GM23338 (cell line): ENCODE measurements at regions not wholly inside any gene's neighbourhood (a gene's known extent, or its start where the extent isn't known, plus 50 kb on each side); places are given as distances from the start of the nearest gene placed in this dataset.

ENCODE experiments used
- ATAC-seq: fragments of 200-7000 bp; cut with Tn5 transposase; 3 replicates; pipeline ENCODE4 v1.9.1; 2020
- DNase-seq: peaks from one replicate; pipeline ENCODE4 v3.0.0-alpha.2; 2015; ENCODE audit warnings: low spot score
- H2AFZ ChIP-seq: fragments of 200-600 bp; sonication (generic); 2 replicates; pipeline ENCODE4 v1.8.0; 2016; ENCODE audit warnings: antibody characterized with exemption, mild to moderate bottlenecking, moderate library complexity
- H3F3A ChIP-seq: fragments of 200-600 bp; sonication (generic); replicated peaks from 2 replicates; pipeline ENCODE4 v1.8.0; 2017; ENCODE audit warnings: antibody characterized with exemption, mixed run types, low read depth
- H3K27ac ChIP-seq: fragments of 200-600 bp; sonication (generic); 2 replicates; pipeline ENCODE4 v1.6.1; 2016; ENCODE audit warnings: low read depth
- H3K27me3 ChIP-seq: fragments of 200-600 bp; sonication (generic); 2 replicates; pipeline ENCODE4 v1.8.0; 2016; ENCODE audit warnings: mild to moderate bottlenecking, mixed run types, moderate library complexity; ENCODE audit not compliant: insufficient read depth
- H3K36me3 ChIP-seq: fragments of 200-600 bp; sonication (generic); 2 replicates; pipeline ENCODE4 v1.8.0; 2016; ENCODE audit warnings: mild to moderate bottlenecking; ENCODE audit not compliant: insufficient read depth
- H3K4me1 ChIP-seq: fragments of 200-600 bp; sonication (generic); 2 replicates; pipeline ENCODE4 v1.8.0; 2016; ENCODE audit warnings: mild to moderate bottlenecking, moderate library complexity; ENCODE audit not compliant: insufficient read depth
- H3K4me2 ChIP-seq: fragments of 200-600 bp; sonication (generic); 2 replicates; pipeline ENCODE4 v1.7.1; 2017; ENCODE audit warnings: mixed run types
- H3K4me3 ChIP-seq: fragments of 200-600 bp; sonication (generic); 2 replicates; pipeline ENCODE4 v1.6.1; 2016; ENCODE audit warnings: mixed run types
- H3K79me2 ChIP-seq: fragments of 200-600 bp; sonication (generic); replicated peaks from 2 replicates; pipeline ENCODE4 v1.8.0; 2017; ENCODE audit warnings: mild to moderate bottlenecking; ENCODE audit not compliant: insufficient read depth
- H3K9me2 ChIP-seq: fragments of 200-600 bp; sonication (generic); 2 replicates; pipeline ENCODE4 v1.8.0; 2017; ENCODE audit not compliant: insufficient read depth
- H4K20me1 ChIP-seq: fragments of 200-600 bp; sonication (generic); replicated peaks from 2 replicates; pipeline ENCODE4 v1.8.0; 2017; ENCODE audit warnings: mild to moderate bottlenecking; ENCODE audit not compliant: insufficient read depth
- H3K27ac Mint-ChIP-seq: 2 replicates; pipeline ENCODE4 v1.8.0; 2020; ENCODE audit warnings: inconsistent platforms, mild to moderate bottlenecking, moderate library complexity, mixed read lengths
- H3K27me3 Mint-ChIP-seq: 3 replicates; pipeline ENCODE4 v1.8.0; 2022; ENCODE audit warnings: low read depth, mild to moderate bottlenecking, moderate library complexity, mixed read lengths, inconsistent platforms; ENCODE audit not compliant: insufficient read depth, poor library complexity
- H3K36me3 Mint-ChIP-seq: 3 replicates; pipeline ENCODE4 v1.8.0; 2021; ENCODE audit warnings: low read depth, mild to moderate bottlenecking, inconsistent platforms, moderate library complexity, mixed read lengths
- H3K4me1 Mint-ChIP-seq: 3 replicates; pipeline ENCODE4 v1.8.0; 2020; ENCODE audit warnings: mild to moderate bottlenecking, inconsistent platforms, mixed read lengths
- H3K4me3 Mint-ChIP-seq: 3 replicates; pipeline ENCODE4 v1.8.0; 2021; ENCODE audit warnings: moderate library complexity, mild to moderate bottlenecking, inconsistent platforms, mixed read lengths
- H3K9me3 Mint-ChIP-seq: 3 replicates; pipeline ENCODE4 v1.8.0; 2020; ENCODE audit warnings: moderate library complexity, mild to moderate bottlenecking, inconsistent platforms, mixed read lengths
- CREB1 ChIP-seq: fragments of 250-450 bp; sonication (Bioruptor Pico); IDR thresholded peaks from 2 replicates; pipeline ENCODE4 v1.5.0; 2020; ENCODE audit warnings: low read depth, mild to moderate bottlenecking, moderate library complexity
- JUNB ChIP-seq: IDR thresholded peaks from one replicate; pipeline ENCODE4 v1.6.1; 2016; ENCODE audit warnings: antibody characterized with exemption; ENCODE audit not compliant: unreplicated experiment
- NANOG ChIP-seq: IDR thresholded peaks from 2 replicates; pipeline ENCODE4 v1.6.1; 2016; ENCODE audit warnings: antibody characterized with exemption, borderline replicate concordance
- ZNF114 ChIP-seq: fragments of 250-450 bp; sonication (Bioruptor Pico); IDR thresholded peaks from 2 replicates; pipeline ENCODE4 v1.5.0; 2020; ENCODE audit warnings: mild to moderate bottlenecking, moderate library complexity
- ZNF331 ChIP-seq: fragments of 250-450 bp; sonication (Bioruptor Pico); IDR thresholded peaks from 2 replicates; pipeline ENCODE4 v1.5.0; 2020; ENCODE audit warnings: low read depth, mild to moderate bottlenecking, moderate library complexity
- TF ChIP-seq, protein P1 (sequence below): fragments of 250-450 bp; sonication (Bioruptor Pico); IDR thresholded peaks from 2 replicates; pipeline ENCODE4 v1.5.0; 2020; ENCODE audit warnings: mild to moderate bottlenecking, moderate library complexity
- TF ChIP-seq, protein P2 (sequence below), 2 experiments: fragments of 200-600 bp in 1 of 2; sonication (generic) in 1 of 2; conservative IDR thresholded peaks; 2 replicates each; pipeline versions ENCODE4 v1.5.1 to v1.6.1; 2016 to 2017; ENCODE audit warnings: antibody characterized with exemption in 2 of 2, low read depth in 2 of 2, mild to moderate bottlenecking in 2 of 2, moderate library complexity in 1 of 2

DNA sequence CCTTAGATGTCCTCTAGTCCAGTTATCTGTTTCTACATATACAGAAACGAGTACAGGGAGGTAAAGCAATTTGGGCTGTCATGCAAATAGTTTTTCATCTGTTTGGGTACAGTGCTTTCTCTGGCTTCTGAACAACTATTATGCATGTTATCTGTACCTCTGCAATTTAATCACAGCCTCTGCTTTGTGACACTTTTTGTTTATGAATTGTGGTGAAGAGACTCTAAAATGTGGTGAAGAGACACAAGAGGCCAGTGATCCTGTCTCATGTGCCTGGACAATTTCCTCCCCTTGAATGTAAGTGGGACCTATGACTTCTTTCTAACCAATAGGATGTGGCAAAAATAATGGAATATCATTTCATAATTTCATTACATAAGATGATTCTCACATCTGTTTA lies 130.3 kb upstream of the ARHGAP42 start (continued):
- TF ChIP-seq, protein P1, sequence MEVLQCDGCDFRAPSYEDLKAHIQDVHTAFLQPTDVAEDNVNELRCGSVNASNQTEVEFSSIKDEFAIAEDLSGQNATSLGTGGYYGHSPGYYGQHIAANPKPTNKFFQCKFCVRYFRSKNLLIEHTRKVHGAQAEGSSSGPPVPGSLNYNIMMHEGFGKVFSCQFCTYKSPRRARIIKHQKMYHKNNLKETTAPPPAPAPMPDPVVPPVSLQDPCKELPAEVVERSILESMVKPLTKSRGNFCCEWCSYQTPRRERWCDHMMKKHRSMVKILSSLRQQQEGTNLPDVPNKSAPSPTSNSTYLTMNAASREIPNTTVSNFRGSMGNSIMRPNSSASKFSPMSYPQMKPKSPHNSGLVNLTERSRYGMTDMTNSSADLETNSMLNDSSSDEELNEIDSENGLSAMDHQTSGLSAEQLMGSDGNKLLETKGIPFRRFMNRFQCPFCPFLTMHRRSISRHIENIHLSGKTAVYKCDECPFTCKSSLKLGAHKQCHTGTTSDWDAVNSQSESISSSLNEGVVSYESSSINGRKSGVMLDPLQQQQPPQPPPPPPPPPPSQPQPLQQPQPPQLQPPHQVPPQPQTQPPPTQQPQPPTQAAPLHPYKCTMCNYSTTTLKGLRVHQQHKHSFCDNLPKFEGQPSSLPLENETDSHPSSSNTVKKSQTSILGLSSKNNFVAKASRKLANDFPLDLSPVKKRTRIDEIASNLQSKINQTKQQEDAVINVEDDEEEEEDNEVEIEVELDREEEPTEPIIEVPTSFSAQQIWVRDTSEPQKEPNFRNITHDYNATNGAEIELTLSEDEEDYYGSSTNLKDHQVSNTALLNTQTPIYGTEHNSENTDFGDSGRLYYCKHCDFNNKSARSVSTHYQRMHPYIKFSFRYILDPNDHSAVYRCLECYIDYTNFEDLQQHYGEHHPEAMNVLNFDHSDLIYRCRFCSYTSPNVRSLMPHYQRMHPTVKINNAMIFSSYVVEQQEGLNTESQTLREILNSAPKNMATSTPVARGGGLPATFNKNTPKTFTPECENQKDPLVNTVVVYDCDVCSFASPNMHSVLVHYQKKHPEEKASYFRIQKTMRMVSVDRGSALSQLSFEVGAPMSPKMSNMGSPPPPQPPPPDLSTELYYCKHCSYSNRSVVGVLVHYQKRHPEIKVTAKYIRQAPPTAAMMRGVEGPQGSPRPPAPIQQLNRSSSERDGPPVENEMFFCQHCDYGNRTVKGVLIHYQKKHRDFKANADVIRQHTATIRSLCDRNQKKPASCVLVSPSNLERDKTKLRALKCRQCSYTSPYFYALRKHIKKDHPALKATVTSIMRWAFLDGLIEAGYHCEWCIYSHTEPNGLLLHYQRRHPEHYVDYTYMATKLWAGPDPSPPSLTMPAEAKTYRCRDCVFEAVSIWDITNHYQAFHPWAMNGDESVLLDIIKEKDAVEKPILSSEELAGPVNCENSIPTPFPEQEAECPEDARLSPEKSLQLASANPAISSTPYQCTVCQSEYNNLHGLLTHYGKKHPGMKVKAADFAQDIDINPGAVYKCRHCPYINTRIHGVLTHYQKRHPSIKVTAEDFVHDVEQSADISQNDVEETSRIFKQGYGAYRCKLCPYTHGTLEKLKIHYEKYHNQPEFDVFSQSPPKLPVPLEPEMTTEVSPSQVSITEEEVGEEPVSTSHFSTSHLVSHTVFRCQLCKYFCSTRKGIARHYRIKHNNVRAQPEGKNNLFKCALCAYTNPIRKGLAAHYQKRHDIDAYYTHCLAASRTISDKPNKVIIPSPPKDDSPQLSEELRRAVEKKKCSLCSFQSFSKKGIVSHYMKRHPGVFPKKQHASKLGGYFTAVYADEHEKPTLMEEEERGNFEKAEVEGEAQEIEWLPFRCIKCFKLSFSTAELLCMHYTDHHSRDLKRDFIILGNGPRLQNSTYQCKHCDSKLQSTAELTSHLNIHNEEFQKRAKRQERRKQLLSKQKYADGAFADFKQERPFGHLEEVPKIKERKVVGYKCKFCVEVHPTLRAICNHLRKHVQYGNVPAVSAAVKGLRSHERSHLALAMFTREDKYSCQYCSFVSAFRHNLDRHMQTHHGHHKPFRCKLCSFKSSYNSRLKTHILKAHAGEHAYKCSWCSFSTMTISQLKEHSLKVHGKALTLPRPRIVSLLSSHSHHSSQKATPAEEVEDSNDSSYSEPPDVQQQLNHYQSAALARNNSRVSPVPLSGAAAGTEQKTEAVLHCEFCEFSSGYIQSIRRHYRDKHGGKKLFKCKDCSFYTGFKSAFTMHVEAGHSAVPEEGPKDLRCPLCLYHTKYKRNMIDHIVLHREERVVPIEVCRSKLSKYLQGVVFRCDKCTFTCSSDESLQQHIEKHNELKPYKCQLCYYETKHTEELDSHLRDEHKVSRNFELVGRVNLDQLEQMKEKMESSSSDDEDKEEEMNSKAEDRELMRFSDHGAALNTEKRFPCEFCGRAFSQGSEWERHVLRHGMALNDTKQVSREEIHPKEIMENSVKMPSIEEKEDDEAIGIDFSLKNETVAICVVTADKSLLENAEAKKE = no peak
- TF ChIP-seq ZNF331 (CRISPR knock-in tag) = no peak
- TF ChIP-seq CREB1 = no peak
- no peak for TF ChIP-seq JUNB
- TF ChIP-seq NANOG = no peak

DNA sequence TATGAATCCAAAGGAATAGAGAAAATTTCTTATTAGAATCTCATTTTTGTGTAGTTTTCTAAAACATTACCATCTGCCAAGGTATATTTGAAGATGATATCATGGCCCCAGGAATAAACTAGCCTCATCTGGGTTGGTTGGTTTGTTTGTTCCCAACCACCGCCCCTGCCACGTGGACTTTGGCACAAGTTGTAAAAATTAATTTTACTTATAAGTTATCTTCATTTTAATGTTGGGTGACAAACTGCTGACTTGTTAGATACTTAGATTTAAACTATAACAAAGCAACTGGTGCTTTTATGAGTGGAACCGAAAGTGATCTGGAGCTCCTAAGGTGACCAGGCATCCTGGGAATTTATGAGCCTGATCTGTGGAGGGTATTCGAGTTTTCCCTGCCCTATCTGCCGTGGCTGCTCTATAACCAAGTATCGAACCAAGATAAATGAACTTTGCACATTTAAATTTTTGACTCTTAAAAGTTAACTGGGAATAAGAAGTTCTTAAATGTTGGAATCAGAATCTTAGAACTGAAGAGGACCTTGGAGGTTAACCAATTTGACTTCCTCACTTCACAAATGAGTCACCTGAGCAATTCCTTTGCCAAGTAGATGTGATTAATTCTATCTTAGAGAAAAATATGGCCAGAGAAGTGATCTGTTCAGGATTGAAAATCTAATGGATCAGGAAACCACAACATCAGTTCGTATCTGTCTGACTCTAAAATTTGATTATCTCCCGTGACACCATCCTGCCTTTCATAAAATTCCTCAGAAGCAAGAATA lies 129.1 kb upstream of the ARHGAP42 start:
- peaks cover 28% of the 10 kb centered on the region for H3K4me1 Mint-ChIP-seq
- DNase-seq = no peak
- TF ChIP-seq, protein P1 = no peak
- TF ChIP-seq, protein P2, sequence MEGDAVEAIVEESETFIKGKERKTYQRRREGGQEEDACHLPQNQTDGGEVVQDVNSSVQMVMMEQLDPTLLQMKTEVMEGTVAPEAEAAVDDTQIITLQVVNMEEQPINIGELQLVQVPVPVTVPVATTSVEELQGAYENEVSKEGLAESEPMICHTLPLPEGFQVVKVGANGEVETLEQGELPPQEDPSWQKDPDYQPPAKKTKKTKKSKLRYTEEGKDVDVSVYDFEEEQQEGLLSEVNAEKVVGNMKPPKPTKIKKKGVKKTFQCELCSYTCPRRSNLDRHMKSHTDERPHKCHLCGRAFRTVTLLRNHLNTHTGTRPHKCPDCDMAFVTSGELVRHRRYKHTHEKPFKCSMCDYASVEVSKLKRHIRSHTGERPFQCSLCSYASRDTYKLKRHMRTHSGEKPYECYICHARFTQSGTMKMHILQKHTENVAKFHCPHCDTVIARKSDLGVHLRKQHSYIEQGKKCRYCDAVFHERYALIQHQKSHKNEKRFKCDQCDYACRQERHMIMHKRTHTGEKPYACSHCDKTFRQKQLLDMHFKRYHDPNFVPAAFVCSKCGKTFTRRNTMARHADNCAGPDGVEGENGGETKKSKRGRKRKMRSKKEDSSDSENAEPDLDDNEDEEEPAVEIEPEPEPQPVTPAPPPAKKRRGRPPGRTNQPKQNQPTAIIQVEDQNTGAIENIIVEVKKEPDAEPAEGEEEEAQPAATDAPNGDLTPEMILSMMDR (conservative IDR thresholded peaks at IDR 0.05; ENCODE audit: low read depth in 2 of 2) = no peak
- TF ChIP-seq JUNB (no peak), ZNF114 (no peak), ZNF331 (CRISPR knock-in tag) (no peak)

More for the DNA sequence above, 129.1 kb upstream of the ARHGAP42 start:
- Histone ChIP-seq H3K4me3 (no peak overlapping the region), H4K20me1 (no peaks in the 10 kb centered on the region), H3K27me3 (no peaks in the 10 kb centered on the region), H3K79me2 (no peaks in the 10 kb centered on the region), H3K9me2 (no peaks in the 10 kb centered on the region), H3K4me1 (peaks cover 23% of the 10 kb centered on the region), H3K27ac (no peak overlapping the region), H3K4me2 (no peak overlapping the region), H2AFZ (no peak overlapping the region), H3F3A (no peaks in the 10 kb centered on the region), H3K36me3 (no peaks in the 10 kb centered on the region)
- Mint-ChIP-seq H3K27me3 (peaks cover 6% of the 10 kb centered on the region), H3K4me3 (no peak overlapping the region), H3K36me3 (no peaks in the 10 kb centered on the region), H3K9me3 (no peaks in the 10 kb centered on the region; the same call in 2 of the 3 replicates), H3K27ac (no peak overlapping the region)
- no peak for ATAC-seq
